SK-N-MC (cell line): ENCODE measurements at regions not wholly inside any gene's neighbourhood (a gene's known extent, or its start where the extent isn't known, plus 50 kb on each side); places are given as distances from the start of the nearest gene placed in this dataset.

Experiments used
- EZH2 ChIP-seq: fragments of 200-600 bp; sonication (generic); IDR thresholded peaks from one replicate; pipeline ENCODE4 v1.6.1; 2017; ENCODE audit warnings: antibody characterized with exemption
- FOXP2 ChIP-seq: optimal IDR thresholded peaks from 2 replicates; pipeline ENCODE3; 2011; ENCODE audit warnings: mild to moderate bottlenecking, moderate library complexity; ENCODE audit not compliant: insufficient read depth; ENCODE audit errors: extremely low read length, control extremely low read depth
- POLR2AphosphoS5 ChIP-seq: IDR thresholded peaks from 2 replicates; pipeline ENCODE4 v1.6.1; 2012; ENCODE audit warnings: mild to moderate bottlenecking, low read depth, low read length, borderline replicate concordance

DNA sequence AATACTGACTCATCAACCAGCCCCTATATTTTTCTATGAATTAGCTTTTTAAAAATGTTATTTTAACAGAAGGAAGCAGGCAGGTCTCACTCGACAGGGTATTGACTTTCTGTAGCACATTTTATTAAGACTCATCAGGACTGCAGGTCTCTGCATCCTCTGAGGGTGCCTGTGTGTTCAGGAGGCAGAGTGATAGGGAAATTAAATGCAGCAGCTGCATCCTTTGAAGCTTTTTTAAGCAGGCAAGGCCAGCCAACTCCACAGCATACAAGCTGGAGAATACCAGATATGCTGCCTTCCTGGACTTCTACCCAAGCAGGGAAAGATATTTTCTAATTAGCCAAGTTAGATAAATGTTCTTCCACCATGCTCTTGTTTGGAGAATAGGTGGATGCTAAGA lies 124.9 kb downstream of the WSCD1 start:
- TF ChIP-seq POLR2AphosphoS5 (no peak), EZH2 (no peak), FOXP2 (no peak)
